Body of pancreas (tissue), 4 donors: ENCODE measurements at regions not wholly inside any gene's neighbourhood (a gene's known extent, or its start where the extent isn't known, plus 50 kb on each side); places are given as distances from the start of the nearest gene placed in this dataset.

Experiments
- POLR2A ChIP-seq, 3 donors: fragments of 450-650 bp; IDR thresholded peaks; one replicate each; pipeline ENCODE4 v1.6.1; 2016; ENCODE audit warnings: antibody characterized with exemption in 3 of 3, mild to moderate bottlenecking in 2 of 3
- TF ChIP-seq, protein P1 (sequence below), 7 experiments: fragments of 450-650 bp in 4 of 7; fragments of 200-600 bp in 3 of 7; sonication (generic) in 3 of 7; IDR thresholded peaks; one replicate each; pipeline ENCODE4 v1.5.1; 2016 to 2019; ENCODE audit warnings: antibody characterized with exemption in 7 of 7

- TF ChIP-seq, protein P1, sequence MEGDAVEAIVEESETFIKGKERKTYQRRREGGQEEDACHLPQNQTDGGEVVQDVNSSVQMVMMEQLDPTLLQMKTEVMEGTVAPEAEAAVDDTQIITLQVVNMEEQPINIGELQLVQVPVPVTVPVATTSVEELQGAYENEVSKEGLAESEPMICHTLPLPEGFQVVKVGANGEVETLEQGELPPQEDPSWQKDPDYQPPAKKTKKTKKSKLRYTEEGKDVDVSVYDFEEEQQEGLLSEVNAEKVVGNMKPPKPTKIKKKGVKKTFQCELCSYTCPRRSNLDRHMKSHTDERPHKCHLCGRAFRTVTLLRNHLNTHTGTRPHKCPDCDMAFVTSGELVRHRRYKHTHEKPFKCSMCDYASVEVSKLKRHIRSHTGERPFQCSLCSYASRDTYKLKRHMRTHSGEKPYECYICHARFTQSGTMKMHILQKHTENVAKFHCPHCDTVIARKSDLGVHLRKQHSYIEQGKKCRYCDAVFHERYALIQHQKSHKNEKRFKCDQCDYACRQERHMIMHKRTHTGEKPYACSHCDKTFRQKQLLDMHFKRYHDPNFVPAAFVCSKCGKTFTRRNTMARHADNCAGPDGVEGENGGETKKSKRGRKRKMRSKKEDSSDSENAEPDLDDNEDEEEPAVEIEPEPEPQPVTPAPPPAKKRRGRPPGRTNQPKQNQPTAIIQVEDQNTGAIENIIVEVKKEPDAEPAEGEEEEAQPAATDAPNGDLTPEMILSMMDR (IDR thresholded peaks at IDR 0.05) = peak; percentile 20 to 79 (median 71)
- TF ChIP-seq POLR2A (IDR thresholded peaks at IDR 0.05) = no peak
Observed at GRCh38 chr2:177148477-177149154, 64.0 kb upstream of the HNRNPA3 start.
